ENCODE measurements at regions not wholly inside any gene's neighbourhood (a gene's known extent, or its start where the extent isn't known, plus 50 kb on each side); places are given as distances from the start of the nearest gene placed in this dataset.

GRCh38 chr7:28323833-28324232 lies 88.5 kb upstream of the CREB5 start:
- TF ChIP-seq POLR2AphosphoS5 (IDR thresholded peaks at IDR 0.05; ENCODE audit: low read depth, low read length) (no peak), TCF7L2 (IDR thresholded peaks at IDR 0.05; ENCODE audit: low read depth, low read length) (no peak)

Measured in Panc1 (cell line).